Omental fat pad (tissue), 3 donors: ENCODE measurements at regions not wholly inside any gene's neighbourhood (a gene's known extent, or its start where the extent isn't known, plus 50 kb on each side); places are given as distances from the start of the nearest gene placed in this dataset.

Experiments
- ATAC-seq: fragments of 150-250 bp; one replicate; pipeline ENCODE4 v1.9.1; 2016; ENCODE audit warnings: mild to moderate bottlenecking, moderate library complexity; ENCODE audit not compliant: low FRiP score
- DNase-seq: peaks from one replicate; pipeline ENCODE4 v3.0.0-alpha.2; 2019; ENCODE audit warnings: low spot score
- CTCF ChIP-seq, 3 donors: fragments of 450-650 bp; IDR thresholded peaks; one replicate each; pipeline ENCODE4 v1.5.1; 2016 to 2017; ENCODE audit warnings: antibody characterized with exemption in 3 of 3, mild to moderate bottlenecking in 3 of 3, moderate library complexity in 2 of 3

DNA sequence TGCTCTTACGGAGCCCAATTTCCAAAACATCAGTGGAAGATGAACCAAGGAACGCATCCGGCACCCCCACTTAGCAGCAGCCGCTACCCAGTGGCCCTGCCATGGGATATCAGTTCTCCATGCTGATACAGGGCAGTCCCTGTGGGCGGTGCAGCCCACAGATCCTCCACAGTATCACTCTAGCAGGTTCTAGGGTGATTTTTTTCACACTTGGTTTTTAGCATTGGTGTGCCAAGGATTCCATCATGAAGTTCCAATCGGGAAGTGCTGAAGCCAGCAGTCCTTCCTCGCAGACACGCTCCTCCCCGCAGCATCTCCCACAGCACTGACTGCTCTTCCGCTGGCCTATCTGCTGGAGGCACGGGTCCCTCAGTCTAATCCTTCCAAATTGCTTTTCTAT, 261.9 kb downstream of the SYK start:
- TF ChIP-seq CTCF (IDR thresholded peaks at IDR 0.05), result no peak
- DNase-seq, result no peak
- ATAC-seq, result no peak

DNA sequence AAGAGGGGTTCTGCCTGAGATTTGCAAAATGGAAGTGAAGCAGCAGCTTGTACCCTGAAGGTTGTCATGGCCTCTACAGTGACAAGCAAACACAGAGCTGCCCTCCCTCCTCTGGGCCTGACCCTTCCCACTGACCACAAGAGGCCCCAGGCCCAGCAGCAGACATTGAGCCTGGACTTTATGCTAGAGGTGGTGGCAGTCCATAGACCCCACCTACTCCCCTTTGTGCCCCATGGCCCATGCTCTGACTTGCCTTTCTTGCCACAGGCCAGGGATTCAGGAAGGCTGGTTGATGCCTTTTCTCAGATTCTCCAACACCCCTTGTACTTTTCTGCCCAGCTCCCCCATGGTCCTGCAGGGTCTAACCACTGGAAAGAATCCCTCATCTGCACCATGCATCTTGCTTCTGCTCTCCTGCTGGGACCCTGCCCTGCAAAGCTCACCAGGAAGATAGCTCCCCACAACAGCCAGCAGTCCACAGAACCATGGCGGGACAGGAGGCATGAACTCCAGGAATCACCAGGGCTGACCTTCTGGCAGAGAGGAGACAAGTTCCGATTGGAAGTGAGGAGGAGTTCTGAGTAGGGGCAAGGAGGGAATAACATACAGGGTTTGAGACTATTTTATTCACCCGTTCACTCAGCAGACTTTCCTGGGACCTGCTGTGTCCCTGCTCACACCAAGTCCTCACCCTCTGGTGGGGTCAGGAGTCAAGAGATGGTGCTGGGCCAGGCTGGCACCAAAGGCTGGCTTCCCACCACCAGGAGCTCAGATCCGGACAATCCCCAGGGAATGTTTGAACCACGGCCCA, 263.8 kb downstream of the SYK start:
- ATAC-seq (no peak), DNase-seq (no peak)
- no peak for TF ChIP-seq CTCF (IDR thresholded peaks at IDR 0.05)

- DNase-seq, result no peak
- TF ChIP-seq CTCF (IDR thresholded peaks at IDR 0.05), result no peak
Measured at GRCh38 chr9:91066042-91066415, 264.4 kb downstream of the SYK start.

GRCh38 chr9:91066856-91067255, 265.2 kb downstream of the SYK start:
- ATAC-seq, result no peak
- TF ChIP-seq CTCF (IDR thresholded peaks at IDR 0.05), result no peak
- no peak for DNase-seq

More at GRCh38 chr9:91066042-91066415, 264.4 kb downstream of the SYK start:
- ATAC-seq, result no peak

GRCh38 chr9:91067306-91067860, 265.8 kb downstream of the SYK start:
- ATAC-seq (no peak), DNase-seq (no peak)
- TF ChIP-seq CTCF (IDR thresholded peaks at IDR 0.05), result no peak

- peak; percentile 54 for ATAC-seq
Measured at GRCh38 chr9:91071184-91071990, 269.8 kb downstream of the SYK start.

More at GRCh38 chr9:91071184-91071990, 269.8 kb downstream of the SYK start:
- no peak for TF ChIP-seq CTCF (IDR thresholded peaks at IDR 0.05)
- DNase-seq, result no peak
